CD4-positive, alpha-beta memory T cell (primary cell): ENCODE measurements at regions not wholly inside any gene's neighbourhood (a gene's known extent, or its start where the extent isn't known, plus 50 kb on each side); places are given as distances from the start of the nearest gene placed in this dataset.

ENCODE experiments used
- CTCF ChIA-PET: fragments of 350-600 bp; sonication (Branson Sonifier 250); formaldehyde crosslinking; loops from one replicate; lab custom pipeline; 2021; ENCODE audit warnings: inconsistent platforms; ENCODE audit not compliant: partially characterized antibody; lab: Charles Lee
- POLR2A ChIA-PET: fragments of 350-600 bp; sonication (Branson Sonifier 250); formaldehyde crosslinking; loops from one replicate; lab custom pipeline; 2021; ENCODE audit not compliant: partially characterized antibody; lab: Charles Lee
- DNase-seq, 5 donors: peaks; one replicate each; pipeline versions ENCODE4 v3.0.0 to v3.0.0-alpha.2; 2020 to 2022; ENCODE audit warnings: mixed read lengths in 1 of 5
- H3K27ac ChIP-seq: one replicate; pipeline ENCODE4 v1.7.0; 2013; ENCODE audit warnings: low read depth, low read length
- H3K27me3 ChIP-seq: 2 replicates; pipeline ENCODE4 v1.7.0; 2013; ENCODE audit warnings: mild to moderate bottlenecking, low read length, moderate library complexity; ENCODE audit not compliant: insufficient read depth
- H3K36me3 ChIP-seq: 2 replicates; pipeline ENCODE4 v1.7.0; 2013; ENCODE audit warnings: mild to moderate bottlenecking, low read length, moderate library complexity; ENCODE audit not compliant: insufficient read depth
- H3K4me1 ChIP-seq: 2 replicates; pipeline ENCODE4 v1.7.0; 2013; ENCODE audit warnings: mild to moderate bottlenecking, low read length, moderate library complexity; ENCODE audit not compliant: insufficient read depth
- H3K4me3 ChIP-seq, 2 donors: one replicate each; pipeline ENCODE4 v1.7.0; 2013; ENCODE audit warnings: low read length in 2 of 2, mild to moderate bottlenecking in 1 of 2
- H3K9me3 ChIP-seq, 2 donors: one replicate each; pipeline ENCODE4 v1.7.0; 2013; ENCODE audit warnings: low read length in 2 of 2, control low read depth in 1 of 2; ENCODE audit not compliant: control insufficient read depth in 1 of 2
- H3K27ac Mint-ChIP-seq, 7 donors: one replicate each; pipeline ENCODE4 v1.8.0; 2020 to 2021; ENCODE audit warnings: mixed read lengths in 7 of 7, mild to moderate bottlenecking in 6 of 7, inconsistent platforms in 3 of 7, moderate library complexity in 3 of 7
- H3K27me3 Mint-ChIP-seq, 2 donors: one replicate each; pipeline ENCODE4 v1.8.0; 2020 to 2021; ENCODE audit warnings: mixed read lengths in 2 of 2
- H3K36me3 Mint-ChIP-seq, 2 donors: one replicate each; pipeline ENCODE4 v1.8.0; 2020 to 2021; ENCODE audit warnings: mixed read lengths in 2 of 2, inconsistent platforms in 1 of 2, mild to moderate bottlenecking in 1 of 2
- H3K4me1 Mint-ChIP-seq, 4 donors: one replicate each; pipeline ENCODE4 v1.8.0; 2020 to 2021; ENCODE audit warnings: mixed read lengths in 4 of 4, mild to moderate bottlenecking in 1 of 4
- H3K4me3 Mint-ChIP-seq, 8 donors: one replicate each; pipeline ENCODE4 v1.8.0; 2020 to 2021; ENCODE audit warnings: mixed read lengths in 8 of 8, mild to moderate bottlenecking in 7 of 8, moderate library complexity in 6 of 8, inconsistent platforms in 3 of 8
- H3K9me3 Mint-ChIP-seq, 8 donors: one replicate each; pipeline ENCODE4 v1.8.0; 2020 to 2021; ENCODE audit warnings: mixed read lengths in 8 of 8, mild to moderate bottlenecking in 5 of 8, inconsistent platforms in 3 of 8, moderate library complexity in 1 of 8
- intact Hi-C: fragments of 100-400 bp; cut with micrococcal nuclease; formaldehyde crosslinking; loops from one replicate; pipeline ENCODE4 v1.15.1; 2023

DNA sequence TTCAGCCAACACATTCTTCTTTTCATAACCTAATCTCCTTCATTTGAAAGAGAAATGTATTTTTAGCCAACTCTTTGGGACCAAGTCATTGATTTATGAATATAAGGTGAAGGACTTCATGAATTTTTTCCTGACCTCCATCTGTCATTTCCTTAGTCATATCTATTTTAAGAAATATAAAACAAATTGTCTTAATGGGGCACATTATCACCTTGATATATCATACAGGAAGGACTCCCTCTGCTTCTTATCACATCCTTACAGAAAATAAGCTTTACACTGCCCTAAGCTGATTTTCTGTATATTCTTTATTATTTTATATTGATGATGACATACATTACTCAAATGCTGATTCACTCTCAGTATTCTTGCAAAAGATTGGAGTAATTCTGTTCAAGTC, 1076.2 kb downstream of the TDRD15 start:
- H3K4me3 Mint-ChIP-seq = no peak overlapping the region
- intact Hi-C loops = no loop called here
- CTCF ChIA-PET = no interaction called here
- H3K4me3 ChIP-seq = no peak overlapping the region
- DNase-seq = no peak
- no peaks in the 10 kb centered on the region for H3K4me1 ChIP-seq
- H3K9me3 Mint-ChIP-seq = peaks cover 0 to 9% (median 5%) of the 10 kb centered on the region in 8 donors
- POLR2A ChIA-PET = no interaction called here
- no peaks in the 10 kb centered on the region for H3K27me3 Mint-ChIP-seq
- no peak overlapping the region for H3K27ac ChIP-seq
- no peaks in the 10 kb centered on the region for H3K36me3 Mint-ChIP-seq
- no peaks in the 10 kb centered on the region for H3K36me3 ChIP-seq
- no peaks in the 10 kb centered on the region for H3K27me3 ChIP-seq
- H3K9me3 ChIP-seq = no peaks in the 10 kb centered on the region
- H3K27ac Mint-ChIP-seq = no peak overlapping the region
- no peaks in the 10 kb centered on the region for H3K4me1 Mint-ChIP-seq

- H3K9me3 Mint-ChIP-seq = peaks cover 7 to 22% (median 14%) of the 10 kb centered on the region in 8 donors
- H3K27ac Mint-ChIP-seq = no peak overlapping the region
- no peaks in the 10 kb centered on the region for H3K27me3 Mint-ChIP-seq
- no peak overlapping the region for H3K27ac ChIP-seq
- H3K36me3 Mint-ChIP-seq = no peaks in the 10 kb centered on the region
- POLR2A ChIA-PET = no interaction called here
- intact Hi-C loops = no loop called here
- no peak overlapping the region for H3K4me3 Mint-ChIP-seq
- no peaks in the 10 kb centered on the region for H3K4me1 Mint-ChIP-seq
- H3K9me3 ChIP-seq = no peaks in the 10 kb centered on the region
- H3K36me3 ChIP-seq = no peaks in the 10 kb centered on the region
- no peaks in the 10 kb centered on the region for H3K4me1 ChIP-seq
- no peaks in the 10 kb centered on the region for H3K27me3 ChIP-seq
- DNase-seq = no peak
- CTCF ChIA-PET = no interaction called here
- no peak overlapping the region for H3K4me3 ChIP-seq
These were observed 1085.8 kb downstream of the TDRD15 start for GRCh38 chr2:22209545-22209944.

- Histone ChIP-seq H3K4me3 (no peak overlapping the region), H3K36me3 (no peaks in the 10 kb centered on the region), H3K27ac (no peak overlapping the region), H3K27me3 (no peaks in the 10 kb centered on the region), H3K4me1 (no peaks in the 10 kb centered on the region), H3K9me3 (no peaks in the 10 kb centered on the region)
- Mint-ChIP-seq H3K9me3 (peaks cover 4 to 31% (median 8%) of the 10 kb centered on the region in 8 donors), H3K36me3 (no peaks in the 10 kb centered on the region), H3K27ac (no peak overlapping the region), H3K4me3 (no peak overlapping the region), H3K4me1 (no peaks in the 10 kb centered on the region), H3K27me3 (no peaks in the 10 kb centered on the region)
- intact Hi-C loops = no loop called here
- DNase-seq = no peak
- ChIA-PET CTCF (no interaction called here), POLR2A (no interaction called here)
These were observed 1089.5 kb downstream of the TDRD15 start for GRCh38 chr2:22213237-22213636.

DNA sequence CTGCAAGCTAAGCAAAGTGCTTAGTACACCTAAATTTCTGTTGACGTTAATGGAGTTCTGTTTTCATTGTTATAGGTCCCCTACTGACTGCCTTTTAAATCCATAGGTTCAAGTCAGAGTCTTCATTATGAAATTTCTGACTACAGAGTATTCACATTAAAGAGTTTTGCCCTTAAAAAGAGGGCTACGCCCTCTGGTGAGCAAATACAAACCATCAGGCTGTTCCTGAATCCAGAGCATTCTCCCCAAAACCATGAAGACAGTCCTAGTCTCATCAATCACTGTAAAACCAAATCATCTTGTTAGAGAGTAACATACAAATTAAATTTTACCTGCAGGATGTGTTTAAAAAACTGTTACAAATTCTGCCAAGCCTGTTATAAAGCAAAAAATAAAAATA, 1091.7 kb downstream of the TDRD15 start:
- intact Hi-C loops = no loop called here
- H3K27me3 Mint-ChIP-seq = no peaks in the 10 kb centered on the region

DNA sequence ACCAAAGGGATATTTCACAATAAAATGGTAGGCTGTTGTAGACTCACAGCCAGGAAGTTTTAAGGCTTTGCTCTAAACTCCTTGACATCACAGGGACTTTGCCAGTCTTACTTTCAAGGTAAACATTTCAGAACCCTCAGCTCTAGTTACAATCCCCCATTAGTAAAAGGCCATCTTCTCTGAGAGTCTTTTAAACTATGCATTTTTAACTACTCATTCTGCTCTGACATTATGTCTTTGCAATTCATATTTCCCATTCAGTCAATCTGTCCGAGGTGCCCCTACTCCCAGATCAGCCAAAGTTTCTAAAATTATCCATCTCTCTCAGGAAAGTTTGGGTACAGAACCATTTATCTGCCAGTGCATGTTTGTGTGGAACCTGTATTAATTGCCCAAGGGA, 1094.1 kb downstream of the TDRD15 start:
- Mint-ChIP-seq H3K27me3 (no peaks in the 10 kb centered on the region), H3K4me3 (no peak overlapping the region), H3K9me3 (peaks cover 2 to 27% (median 6%) of the 10 kb centered on the region in 8 donors), H3K4me1 (no peaks in the 10 kb centered on the region), H3K36me3 (no peaks in the 10 kb centered on the region), H3K27ac (no peak overlapping the region)
- Histone ChIP-seq H3K36me3 (no peaks in the 10 kb centered on the region), H3K4me1 (no peaks in the 10 kb centered on the region), H3K27ac (no peak overlapping the region), H3K4me3 (no peak overlapping the region), H3K27me3 (no peaks in the 10 kb centered on the region), H3K9me3 (no peaks in the 10 kb centered on the region)
- no peak for DNase-seq
- CTCF ChIA-PET = no interaction called here
- intact Hi-C loops = no loop called here
- POLR2A ChIA-PET = no interaction called here

More for the DNA sequence above, 1091.7 kb downstream of the TDRD15 start:
- no peak overlapping the region for H3K27ac ChIP-seq
- no peaks in the 10 kb centered on the region for H3K4me1 ChIP-seq
- Mint-ChIP-seq H3K27ac (no peak overlapping the region), H3K4me1 (no peaks in the 10 kb centered on the region), H3K9me3 (peaks cover 2 to 27% (median 7%) of the 10 kb centered on the region in 8 donors), H3K4me3 (no peak overlapping the region), H3K36me3 (no peaks in the 10 kb centered on the region)
- no peak overlapping the region for H3K4me3 ChIP-seq
- no peaks in the 10 kb centered on the region for H3K36me3 ChIP-seq
- DNase-seq = no peak
- no peaks in the 10 kb centered on the region for H3K27me3 ChIP-seq
- H3K9me3 ChIP-seq = no peaks in the 10 kb centered on the region
- CTCF ChIA-PET = no interaction called here
- POLR2A ChIA-PET = no interaction called here

GRCh38 chr2:22221006-22221405, 1097.2 kb downstream of the TDRD15 start:
- H3K9me3 Mint-ChIP-seq = peaks cover 3 to 25% (median 14%) of the 10 kb centered on the region in 8 donors
- intact Hi-C loops = no loop called here
- no peaks in the 10 kb centered on the region for H3K36me3 ChIP-seq
- no peak overlapping the region for H3K4me3 ChIP-seq
- no peak for DNase-seq
- no peaks in the 10 kb centered on the region for H3K9me3 ChIP-seq
- H3K27me3 Mint-ChIP-seq = no peaks in the 10 kb centered on the region
- no peak overlapping the region for H3K27ac Mint-ChIP-seq
- no peak overlapping the region for H3K4me3 Mint-ChIP-seq
- ChIA-PET CTCF (no interaction called here), POLR2A (no interaction called here)
- no peak overlapping the region for H3K27ac ChIP-seq
- no peaks in the 10 kb centered on the region for H3K4me1 Mint-ChIP-seq
- H3K36me3 Mint-ChIP-seq = no peaks in the 10 kb centered on the region
- H3K27me3 ChIP-seq = no peaks in the 10 kb centered on the region
- no peaks in the 10 kb centered on the region for H3K4me1 ChIP-seq

DNA sequence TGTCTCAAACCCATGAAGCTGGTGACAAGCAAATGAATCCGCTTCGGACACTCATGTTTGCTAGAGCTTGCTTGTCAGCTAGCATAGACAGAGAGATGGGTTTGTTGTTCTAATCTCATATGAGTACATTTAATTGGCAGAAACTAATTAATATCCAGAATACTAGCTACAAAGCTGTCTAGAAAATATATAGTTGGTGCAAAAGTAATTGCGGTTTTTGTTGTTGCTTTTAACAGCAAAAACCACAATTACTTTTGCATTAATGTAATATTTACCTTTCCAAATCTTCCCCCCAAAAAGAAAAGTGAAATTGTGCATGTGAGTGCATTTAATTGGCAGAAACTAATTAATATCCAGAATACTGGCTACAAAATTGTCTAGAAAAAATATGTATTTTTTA, 1115.2 kb downstream of the TDRD15 start:
- POLR2A ChIA-PET = no interaction called here
- no peak overlapping the region for H3K27ac Mint-ChIP-seq
- Histone ChIP-seq H3K4me3 (no peak overlapping the region), H3K27ac (no peak overlapping the region), H3K4me1 (no peaks in the 10 kb centered on the region), H3K27me3 (no peaks in the 10 kb centered on the region), H3K9me3 (no peaks in the 10 kb centered on the region), H3K36me3 (no peaks in the 10 kb centered on the region)
- no peak for DNase-seq
- H3K36me3 Mint-ChIP-seq = no peaks in the 10 kb centered on the region
- peaks cover 0 to 13% (median 7%) of the 10 kb centered on the region in 8 donors for H3K9me3 Mint-ChIP-seq
- H3K27me3 Mint-ChIP-seq = no peaks in the 10 kb centered on the region
- H3K4me3 Mint-ChIP-seq = no peak overlapping the region
- H3K4me1 Mint-ChIP-seq = no peaks in the 10 kb centered on the region
- intact Hi-C loops = no loop called here
- CTCF ChIA-PET = no interaction called here

DNA sequence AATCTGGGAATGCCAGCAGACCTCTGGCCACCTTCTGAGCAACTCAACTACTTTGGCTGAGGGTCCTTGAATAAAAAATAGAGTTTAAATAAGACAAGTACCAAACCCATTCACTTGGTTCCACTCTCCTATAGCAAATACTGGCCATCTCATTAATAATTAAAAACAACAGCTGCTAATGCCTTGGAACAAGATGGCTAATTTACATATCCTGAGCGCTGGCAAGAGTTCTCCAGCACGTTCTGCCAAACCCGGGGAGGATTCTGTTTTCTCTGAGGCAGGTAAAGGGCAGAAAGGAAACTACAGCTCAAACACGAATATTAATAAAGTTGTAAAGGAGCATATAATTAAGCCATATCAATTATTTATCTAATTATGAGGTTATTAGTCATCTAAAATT, 1123.7 kb downstream of the TDRD15 start:
- H3K27me3 ChIP-seq = no peaks in the 10 kb centered on the region
- H3K27me3 Mint-ChIP-seq = no peaks in the 10 kb centered on the region
- no peaks in the 10 kb centered on the region for H3K4me1 Mint-ChIP-seq
- no peaks in the 10 kb centered on the region for H3K36me3 ChIP-seq
- H3K9me3 Mint-ChIP-seq = peaks cover 0 to 18% (median 7%) of the 10 kb centered on the region in 8 donors
- POLR2A ChIA-PET = no interaction called here
- no peak overlapping the region for H3K27ac Mint-ChIP-seq
- no peaks in the 10 kb centered on the region for H3K9me3 ChIP-seq
- H3K36me3 Mint-ChIP-seq = no peaks in the 10 kb centered on the region
- intact Hi-C loops = no loop called here
- H3K4me3 ChIP-seq = no peak overlapping the region
- H3K4me1 ChIP-seq = no peaks in the 10 kb centered on the region
- no peak for DNase-seq
- CTCF ChIA-PET = no interaction called here
- no peak overlapping the region for H3K27ac ChIP-seq
- no peak overlapping the region for H3K4me3 Mint-ChIP-seq
